Activated naive CD8-positive, alpha-beta T cell treated with anti-CD3 and anti-CD28 coated beads, Interleukin-2, amount 50 U/mL, for 24 hours (primary cell): ENCODE measurements at regions not wholly inside any gene's neighbourhood (a gene's known extent, or its start where the extent isn't known, plus 50 kb on each side); places are given as distances from the start of the nearest gene placed in this dataset.

ENCODE experiments used
- ATAC-seq: fragments of 150-1000 bp; cut with Tn5 transposase; one replicate; pipeline ENCODE4 v1.10.0; 2021
- DNase-seq: peaks from one replicate; pipeline ENCODE4 v3.0.0; 2021
- H3K27ac Mint-ChIP-seq: one replicate; pipeline ENCODE4 v1.8.0; 2021; ENCODE audit warnings: mild to moderate bottlenecking, mixed read lengths
- H3K27me3 Mint-ChIP-seq: one replicate; pipeline ENCODE4 v1.8.0; 2021; ENCODE audit warnings: mixed read lengths
- H3K36me3 Mint-ChIP-seq: one replicate; pipeline ENCODE4 v1.8.0; 2021; ENCODE audit warnings: low read depth, mixed read lengths
- H3K4me1 Mint-ChIP-seq: one replicate; pipeline ENCODE4 v1.8.0; 2021; ENCODE audit warnings: mixed read lengths
- H3K4me3 Mint-ChIP-seq: one replicate; pipeline ENCODE4 v1.8.0; 2021; ENCODE audit warnings: mild to moderate bottlenecking, moderate library complexity, mixed read lengths
- H3K9me3 Mint-ChIP-seq: one replicate; pipeline ENCODE4 v1.8.0; 2021; ENCODE audit warnings: mixed read lengths

DNA sequence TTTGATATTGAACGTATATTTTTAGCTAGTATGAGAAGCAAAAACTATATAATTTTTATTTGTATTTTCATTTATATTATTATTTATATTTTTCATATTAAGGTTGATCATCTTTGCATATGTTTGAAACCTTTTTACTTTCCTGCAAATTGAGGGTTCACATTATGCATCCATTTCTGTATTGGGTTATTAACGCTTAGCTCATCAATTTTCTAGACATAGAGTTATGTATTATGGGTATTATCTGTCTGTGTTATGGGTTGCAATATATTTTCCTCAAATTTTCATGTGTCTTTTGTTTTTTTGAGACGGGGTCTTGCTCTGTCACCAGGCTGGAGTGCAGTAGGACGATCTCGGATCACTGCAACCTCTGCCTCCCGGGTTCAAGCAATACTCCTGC lies 2377.0 kb upstream of the WWC1 start:
- no peak for ATAC-seq
- Mint-ChIP-seq H3K36me3 (no peaks in the 10 kb centered on the region), H3K4me3 (no peak overlapping the region), H3K27ac (no peak overlapping the region), H3K4me1 (no peaks in the 10 kb centered on the region), H3K9me3 (peaks cover 8% of the 10 kb centered on the region), H3K27me3 (no peaks in the 10 kb centered on the region)
- no peak for DNase-seq

DNA sequence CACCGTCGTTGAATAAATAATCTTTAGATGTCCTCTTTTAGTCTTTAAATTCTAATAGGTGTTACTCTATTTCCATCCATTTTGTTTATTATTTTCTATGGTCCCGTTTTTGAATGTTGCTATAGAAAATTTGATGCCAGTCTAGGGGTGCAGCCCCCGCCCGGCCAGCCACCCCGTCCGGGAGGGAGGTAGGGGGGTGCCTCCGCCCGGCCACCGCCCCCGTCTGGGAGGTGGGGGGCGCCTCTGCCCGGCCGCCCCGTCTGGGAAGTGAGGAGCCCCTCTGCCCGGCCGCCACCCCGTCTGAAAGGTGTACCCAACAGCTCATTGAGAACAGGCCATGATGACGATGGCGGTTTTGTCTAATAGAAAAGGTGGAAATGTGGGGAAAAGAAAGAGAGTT lies 2372.2 kb upstream of the WWC1 start:
- Mint-ChIP-seq H3K36me3 (no peaks in the 10 kb centered on the region), H3K27me3 (no peaks in the 10 kb centered on the region), H3K4me1 (no peaks in the 10 kb centered on the region), H3K4me3 (no peak overlapping the region), H3K27ac (no peak overlapping the region), H3K9me3 (peaks cover 15% of the 10 kb centered on the region)
- ATAC-seq (no peak), DNase-seq (no peak)

DNA sequence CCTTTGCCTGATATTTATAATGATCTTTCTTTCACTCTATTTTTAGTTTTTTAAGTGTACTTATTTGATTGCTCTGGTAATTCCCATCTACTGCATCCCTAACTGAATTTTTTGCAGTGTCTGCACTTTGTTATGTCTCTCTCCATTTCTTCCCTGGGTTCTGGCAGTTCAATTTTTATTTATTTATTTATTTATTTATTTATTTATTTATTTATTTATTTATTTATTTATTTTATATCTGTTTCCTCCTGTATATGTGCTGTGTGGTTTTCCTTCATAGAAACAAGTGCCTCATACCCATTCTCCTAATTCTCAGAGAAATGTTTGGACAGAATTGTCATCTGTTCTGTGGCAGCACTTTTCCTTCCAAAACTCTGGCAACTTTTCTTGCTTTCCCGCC lies 2370.8 kb upstream of the WWC1 start:
- no peaks in the 10 kb centered on the region for H3K27me3 Mint-ChIP-seq
- H3K27ac Mint-ChIP-seq = no peak overlapping the region
- ATAC-seq = no peak
- peaks cover 16% of the 10 kb centered on the region for H3K9me3 Mint-ChIP-seq
- no peak for DNase-seq
- H3K4me1 Mint-ChIP-seq = no peaks in the 10 kb centered on the region
- no peak overlapping the region for H3K4me3 Mint-ChIP-seq
- H3K36me3 Mint-ChIP-seq = no peaks in the 10 kb centered on the region

DNA sequence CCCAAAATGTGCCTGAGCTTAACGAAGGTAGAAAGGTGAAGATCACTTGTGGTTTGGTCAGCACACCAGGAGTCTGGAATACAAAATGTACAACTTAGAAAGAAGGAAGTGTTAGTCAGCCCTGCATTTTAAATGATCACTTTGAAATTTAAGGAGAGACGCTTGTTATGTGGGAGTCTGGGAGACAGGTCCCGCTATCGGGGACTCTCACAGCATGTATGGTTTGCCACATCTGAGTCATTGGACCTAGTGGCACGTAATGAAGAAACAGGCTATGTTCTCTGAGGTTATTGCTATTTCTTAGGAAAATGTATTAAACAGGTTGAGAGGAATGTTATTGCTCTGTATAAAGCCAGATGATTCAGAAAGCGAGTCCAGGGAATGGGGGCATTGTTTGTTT lies 2362.5 kb upstream of the WWC1 start:
- H3K27ac Mint-ChIP-seq = no peak overlapping the region
- ATAC-seq = no peak
- peaks cover 17% of the 10 kb centered on the region for H3K9me3 Mint-ChIP-seq

DNA sequence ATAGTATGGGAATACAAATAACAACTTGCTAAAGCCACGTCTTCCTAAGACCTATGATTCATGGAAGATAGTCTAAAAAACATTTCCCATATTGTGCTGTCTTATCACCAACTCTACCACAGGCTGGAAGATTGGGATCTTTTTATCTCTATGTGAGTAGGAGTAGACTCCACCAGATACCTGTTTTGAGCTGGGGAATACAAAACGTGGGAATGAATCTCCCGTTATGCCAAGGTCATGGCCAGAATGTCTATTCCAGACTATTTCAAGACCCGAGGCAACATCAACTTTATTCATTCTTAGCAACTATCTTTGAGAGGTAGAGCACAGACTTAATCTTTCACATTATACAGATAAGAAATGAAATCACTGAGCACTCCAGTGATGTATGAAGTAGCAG lies 2350.9 kb upstream of the WWC1 start:
- no peaks in the 10 kb centered on the region for H3K4me1 Mint-ChIP-seq
- no peak for DNase-seq
- no peaks in the 10 kb centered on the region for H3K36me3 Mint-ChIP-seq
- H3K27me3 Mint-ChIP-seq = no peaks in the 10 kb centered on the region
- no peak overlapping the region for H3K27ac Mint-ChIP-seq
- H3K4me3 Mint-ChIP-seq = no peak overlapping the region
- ATAC-seq = no peak
- H3K9me3 Mint-ChIP-seq = peaks cover 9% of the 10 kb centered on the region

More for the DNA sequence above, 2362.5 kb upstream of the WWC1 start:
- DNase-seq = no peak
- Mint-ChIP-seq H3K4me1 (no peaks in the 10 kb centered on the region), H3K27me3 (no peaks in the 10 kb centered on the region), H3K36me3 (no peaks in the 10 kb centered on the region), H3K4me3 (no peak overlapping the region)

DNA sequence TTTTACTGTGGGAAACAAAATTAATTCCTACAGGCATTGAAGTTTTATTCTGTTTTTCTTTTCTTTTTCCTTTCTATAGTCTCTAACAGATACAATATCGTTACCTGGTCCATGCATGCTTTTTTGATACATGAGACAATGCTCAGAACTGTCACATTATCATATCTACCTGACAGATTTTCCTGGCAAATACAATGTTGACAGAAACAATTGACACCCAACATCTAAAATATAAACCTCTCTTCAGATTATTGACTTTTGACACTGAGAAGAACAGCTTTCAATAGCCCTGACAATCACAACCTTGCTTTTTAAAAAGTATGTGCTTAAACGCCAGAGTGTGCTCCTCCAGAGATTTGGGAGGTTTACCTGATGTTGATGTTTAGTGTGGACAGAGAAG lies 2334.6 kb upstream of the WWC1 start:
- no peaks in the 10 kb centered on the region for H3K27me3 Mint-ChIP-seq

DNA sequence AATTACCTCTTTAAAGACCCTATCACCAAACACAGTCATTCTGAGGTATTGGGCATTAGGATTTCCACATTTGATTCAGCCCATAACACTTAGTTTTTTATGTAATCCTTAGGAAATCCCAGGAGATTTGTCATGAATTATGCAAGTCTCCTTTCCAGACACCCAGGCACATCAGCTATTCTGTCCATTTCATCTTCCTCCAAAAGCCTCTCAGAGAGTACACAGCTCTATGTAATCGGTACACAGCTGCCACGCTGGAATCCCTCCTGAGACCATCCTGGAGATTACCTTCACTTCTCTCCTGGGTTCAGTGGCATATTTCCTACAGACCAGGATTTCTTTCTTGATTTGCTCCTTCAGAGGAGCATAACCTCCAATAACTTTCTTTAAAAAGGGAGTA lies 2309.8 kb upstream of the WWC1 start:
- Mint-ChIP-seq H3K27me3 (no peaks in the 10 kb centered on the region), H3K4me3 (no peak overlapping the region), H3K27ac (no peak overlapping the region), H3K9me3 (peaks cover 13% of the 10 kb centered on the region), H3K36me3 (no peaks in the 10 kb centered on the region), H3K4me1 (no peaks in the 10 kb centered on the region)
- ATAC-seq = no peak
- DNase-seq = no peak

More for the DNA sequence above, 2334.6 kb upstream of the WWC1 start:
- Mint-ChIP-seq H3K4me1 (no peaks in the 10 kb centered on the region), H3K36me3 (no peaks in the 10 kb centered on the region), H3K9me3 (no peaks in the 10 kb centered on the region), H3K4me3 (no peak overlapping the region), H3K27ac (no peak overlapping the region)
- ATAC-seq (no peak), DNase-seq (no peak)

DNA sequence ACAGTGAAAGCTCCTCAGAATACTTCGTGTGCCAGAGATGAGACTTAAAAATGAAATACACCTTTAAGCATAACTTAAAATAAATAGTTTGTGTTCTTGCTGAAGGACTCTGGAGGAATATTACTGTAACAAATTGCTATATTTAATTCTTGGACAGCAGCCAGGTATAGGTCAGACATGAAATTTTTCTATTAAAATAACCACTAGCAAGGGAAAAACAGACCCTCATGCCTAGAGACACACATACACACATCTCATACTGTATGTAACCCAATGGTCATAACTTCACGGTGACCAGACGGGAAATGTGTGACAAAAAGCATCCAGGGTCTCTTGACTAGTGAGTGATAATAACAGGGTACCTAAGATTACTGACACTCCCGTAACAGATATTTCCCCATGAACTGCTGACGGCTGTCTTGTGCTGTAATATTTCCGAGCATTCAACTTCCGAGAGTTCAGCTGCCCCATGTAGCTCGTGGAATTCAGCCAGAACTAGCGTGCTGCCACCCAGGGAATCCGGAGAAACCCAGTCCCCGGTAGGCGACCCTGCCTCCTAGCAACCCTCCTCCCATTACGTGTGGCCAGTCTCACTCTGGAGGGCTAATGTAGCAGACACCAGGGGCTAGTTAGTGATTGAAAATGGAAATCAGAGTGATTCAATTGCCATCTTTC lies 2295.1 kb upstream of the WWC1 start:
- H3K4me1 Mint-ChIP-seq = no peaks in the 10 kb centered on the region
- H3K36me3 Mint-ChIP-seq = no peaks in the 10 kb centered on the region
- H3K27ac Mint-ChIP-seq = no peak overlapping the region
- ATAC-seq (no peak), DNase-seq (no peak)
- no peak overlapping the region for H3K4me3 Mint-ChIP-seq
- no peaks in the 10 kb centered on the region for H3K27me3 Mint-ChIP-seq
- H3K9me3 Mint-ChIP-seq = peaks cover 26% of the 10 kb centered on the region

DNA sequence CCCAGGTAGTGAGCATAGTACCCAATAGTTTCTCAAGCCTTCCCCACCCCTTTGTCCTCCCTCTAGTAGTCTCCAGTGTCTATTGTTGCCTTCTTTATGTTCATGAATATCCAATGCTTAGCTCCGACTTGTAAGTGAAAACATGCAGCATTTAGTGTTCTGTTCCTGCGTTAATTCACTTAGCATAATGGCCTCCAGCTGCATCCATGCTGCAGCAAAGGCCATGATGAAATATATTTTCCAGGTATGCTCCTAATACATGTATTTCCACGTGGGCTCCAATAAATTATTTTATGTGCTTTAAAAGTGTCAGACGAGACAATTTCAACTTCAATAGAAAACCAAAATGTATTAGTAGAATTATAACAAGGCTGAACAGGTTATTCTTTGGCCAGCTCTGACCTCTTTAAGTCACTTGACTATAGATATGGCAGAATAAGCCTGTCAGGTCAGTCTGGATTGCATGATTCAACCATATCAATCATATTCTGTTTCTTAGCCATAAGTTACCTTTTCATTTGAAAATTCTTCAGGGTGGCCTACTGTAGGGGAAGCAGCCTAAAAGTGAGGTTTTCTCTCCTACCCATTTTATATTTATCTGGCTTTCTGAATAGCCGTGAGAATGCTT lies 2291.6 kb upstream of the WWC1 start:
- Mint-ChIP-seq H3K4me3 (no peak overlapping the region), H3K27ac (no peak overlapping the region), H3K9me3 (peaks cover 21% of the 10 kb centered on the region), H3K4me1 (no peaks in the 10 kb centered on the region), H3K27me3 (no peaks in the 10 kb centered on the region), H3K36me3 (no peaks in the 10 kb centered on the region)
- ATAC-seq (no peak), DNase-seq (no peak)

DNA sequence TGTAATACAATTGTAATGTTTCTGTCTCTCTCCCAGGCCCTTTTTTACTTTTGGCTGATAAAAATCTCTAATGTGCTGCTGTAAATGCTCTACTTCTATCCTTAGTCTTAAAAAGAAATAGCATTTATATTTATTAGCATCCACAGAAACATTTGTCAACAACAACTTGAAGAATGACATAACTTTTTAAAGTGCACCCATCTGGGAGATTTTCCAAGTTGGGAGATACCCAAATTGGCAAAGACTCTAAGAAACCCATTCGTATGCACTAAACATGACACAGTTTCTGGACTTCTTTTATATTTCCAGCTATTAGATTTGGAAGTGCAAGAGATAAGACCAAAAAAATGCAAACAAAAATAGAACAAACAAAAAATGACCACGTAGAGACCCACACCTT lies 2287.4 kb upstream of the WWC1 start:
- DNase-seq (no peak), ATAC-seq (no peak)
- H3K4me1 Mint-ChIP-seq = no peaks in the 10 kb centered on the region
- no peaks in the 10 kb centered on the region for H3K36me3 Mint-ChIP-seq
- H3K9me3 Mint-ChIP-seq = peaks cover 12% of the 10 kb centered on the region
- no peak overlapping the region for H3K27ac Mint-ChIP-seq
- no peaks in the 10 kb centered on the region for H3K27me3 Mint-ChIP-seq
- no peak overlapping the region for H3K4me3 Mint-ChIP-seq

DNA sequence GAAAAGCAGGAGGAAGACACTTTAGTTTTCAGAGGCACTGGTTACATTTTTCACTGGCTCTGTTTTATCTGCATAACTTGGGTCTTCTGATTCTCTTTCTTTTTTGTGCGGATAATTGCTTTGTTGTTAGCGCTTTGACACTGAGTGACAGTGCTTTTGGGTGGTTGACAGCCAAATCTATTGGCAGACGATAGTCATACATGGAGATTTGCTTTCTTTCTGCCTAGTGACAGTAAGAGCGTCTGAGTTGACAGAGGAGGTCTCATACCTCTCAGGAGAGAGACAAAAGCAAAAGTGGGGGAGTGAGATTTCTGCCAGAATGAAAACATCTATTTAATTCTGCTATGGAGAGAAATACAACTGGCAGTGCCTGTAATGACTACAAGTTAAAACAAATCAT lies 2278.0 kb upstream of the WWC1 start:
- H3K36me3 Mint-ChIP-seq = no peaks in the 10 kb centered on the region
- no peak overlapping the region for H3K27ac Mint-ChIP-seq
- DNase-seq (no peak), ATAC-seq (no peak)
- H3K4me3 Mint-ChIP-seq = no peak overlapping the region
- no peaks in the 10 kb centered on the region for H3K4me1 Mint-ChIP-seq
- peaks cover 6% of the 10 kb centered on the region for H3K9me3 Mint-ChIP-seq
- H3K27me3 Mint-ChIP-seq = no peaks in the 10 kb centered on the region

DNA sequence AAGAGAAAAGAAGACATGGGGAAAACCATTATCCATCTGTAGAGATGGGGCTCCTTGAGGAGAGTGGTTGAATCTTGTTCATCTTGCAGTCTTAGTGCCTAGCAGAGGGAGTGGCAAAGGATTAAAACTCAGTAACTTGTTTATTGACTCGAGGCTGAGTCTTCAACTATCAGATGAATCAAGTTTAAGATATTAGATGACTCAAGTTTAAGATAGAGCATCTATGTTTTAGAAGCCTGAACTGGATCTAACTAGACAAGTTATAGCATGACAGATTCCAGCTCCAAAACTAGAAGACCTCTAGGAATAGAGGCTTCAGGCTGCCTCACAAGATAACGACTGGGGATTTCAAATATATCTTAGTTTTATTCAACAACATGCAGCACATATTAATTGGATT lies 2277.2 kb upstream of the WWC1 start:
- Mint-ChIP-seq H3K27me3 (no peaks in the 10 kb centered on the region), H3K4me1 (no peaks in the 10 kb centered on the region), H3K36me3 (no peaks in the 10 kb centered on the region), H3K9me3 (peaks cover 9% of the 10 kb centered on the region), H3K4me3 (no peak overlapping the region), H3K27ac (no peak overlapping the region)
- DNase-seq = no peak
- ATAC-seq = no peak

DNA sequence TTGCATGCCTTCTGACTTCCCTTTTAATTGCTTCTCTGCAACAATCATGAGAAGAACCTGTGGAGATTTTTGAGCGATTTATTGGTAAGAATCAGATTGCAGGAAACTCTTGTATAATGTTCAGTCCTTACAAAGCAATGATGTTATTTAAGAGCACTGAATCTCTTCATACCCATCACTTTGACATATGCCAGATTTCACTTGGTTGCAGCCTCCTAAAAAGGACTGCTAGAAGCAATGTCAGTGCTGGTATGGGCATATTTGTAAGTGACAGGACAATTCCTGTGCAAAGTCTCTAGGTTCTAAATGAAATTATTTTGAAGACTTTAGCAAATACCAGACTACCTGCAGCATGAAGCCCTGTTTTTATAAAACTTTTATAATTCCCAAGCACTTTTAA lies 2272.7 kb upstream of the WWC1 start:
- no peak for ATAC-seq
- Mint-ChIP-seq H3K4me3 (no peak overlapping the region), H3K9me3 (peaks cover 24% of the 10 kb centered on the region), H3K36me3 (no peaks in the 10 kb centered on the region), H3K27ac (no peak overlapping the region), H3K27me3 (no peaks in the 10 kb centered on the region), H3K4me1 (no peaks in the 10 kb centered on the region)
- no peak for DNase-seq

DNA sequence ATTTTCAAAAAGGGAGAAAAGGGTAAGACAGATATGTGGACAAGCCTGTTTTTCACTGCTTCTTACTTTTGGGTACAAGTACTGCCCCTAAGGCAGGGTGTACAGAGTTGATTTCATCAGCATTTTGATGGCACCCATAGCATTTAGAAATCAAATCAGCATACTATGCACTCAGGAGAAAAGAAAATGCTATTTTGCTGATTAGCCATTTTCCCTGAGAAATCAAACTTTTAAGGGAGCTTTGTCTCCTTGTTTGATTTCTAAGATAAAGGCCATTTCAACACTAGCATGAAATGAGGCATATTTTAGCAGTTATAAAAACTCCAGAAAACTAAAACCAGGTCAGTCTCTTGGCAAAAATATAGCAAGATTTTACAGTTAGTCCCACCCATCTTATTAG lies 2269.4 kb upstream of the WWC1 start:
- no peak for DNase-seq
- H3K27ac Mint-ChIP-seq = no peak overlapping the region
- no peaks in the 10 kb centered on the region for H3K4me1 Mint-ChIP-seq
- peaks cover 18% of the 10 kb centered on the region for H3K9me3 Mint-ChIP-seq
- no peak overlapping the region for H3K4me3 Mint-ChIP-seq
- no peaks in the 10 kb centered on the region for H3K36me3 Mint-ChIP-seq
- no peaks in the 10 kb centered on the region for H3K27me3 Mint-ChIP-seq
- no peak for ATAC-seq

DNA sequence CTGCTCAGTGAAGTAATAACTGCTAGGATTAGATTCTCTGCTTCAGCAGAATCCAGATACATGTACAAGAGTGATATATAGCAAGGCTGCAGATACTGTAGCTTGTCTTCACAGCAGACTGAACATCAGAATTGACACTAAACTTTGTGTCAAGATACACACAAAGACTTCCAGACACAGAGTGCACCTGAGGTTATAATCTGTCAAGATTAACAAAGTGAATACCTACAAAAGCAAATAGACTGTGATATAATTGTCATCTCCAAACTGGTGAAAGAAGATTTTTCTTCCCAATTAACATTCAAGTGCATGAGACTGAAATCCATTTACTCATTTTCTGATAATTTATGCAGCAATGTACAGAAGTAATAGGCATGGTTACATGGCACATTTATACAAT lies 2266.5 kb upstream of the WWC1 start:
- Mint-ChIP-seq H3K4me3 (no peak overlapping the region), H3K27ac (no peak overlapping the region), H3K27me3 (no peaks in the 10 kb centered on the region), H3K36me3 (no peaks in the 10 kb centered on the region), H3K9me3 (peaks cover 21% of the 10 kb centered on the region), H3K4me1 (no peaks in the 10 kb centered on the region)
- ATAC-seq = no peak
- DNase-seq = no peak

DNA sequence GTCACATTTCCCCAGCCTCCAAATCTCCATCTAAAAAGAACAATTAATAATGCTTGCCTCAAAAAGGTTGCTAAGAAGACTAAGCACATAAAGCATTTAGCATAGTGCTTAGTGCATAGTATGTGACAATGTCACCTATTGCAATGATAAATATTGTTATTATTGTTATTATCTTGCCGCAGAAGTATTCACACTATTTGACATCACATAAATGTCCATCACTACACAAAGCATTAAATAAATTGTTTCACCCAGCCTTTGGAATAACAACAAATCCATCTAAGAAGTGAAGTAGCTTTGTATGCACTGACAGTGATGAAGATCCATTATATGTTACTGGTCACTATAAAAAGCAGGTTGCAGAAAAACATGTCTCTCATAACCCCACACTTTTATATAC lies 2263.9 kb upstream of the WWC1 start:
- Mint-ChIP-seq H3K4me3 (no peak overlapping the region), H3K9me3 (peaks cover 12% of the 10 kb centered on the region), H3K36me3 (no peaks in the 10 kb centered on the region), H3K27me3 (no peaks in the 10 kb centered on the region), H3K27ac (no peak overlapping the region), H3K4me1 (no peaks in the 10 kb centered on the region)
- ATAC-seq (no peak), DNase-seq (no peak)
